T-cell (primary cell): ENCODE measurements at regions not wholly inside any gene's neighbourhood (a gene's known extent, or its start where the extent isn't known, plus 50 kb on each side); places are given as distances from the start of the nearest gene placed in this dataset.

Source experiments
- ATAC-seq, 4 experiments: fragments of 200-7000 bp in 3 of 4; fragments of 150-1000 bp in 1 of 4; cut with Tn5 transposase; replicated peaks in 1 of 4; 1 replicate in 3 of 4; 2 replicates in 1 of 4; pipeline ENCODE4 v1.10.0; 2021; ENCODE audit warnings: moderate library complexity in 3 of 4, mild to moderate bottlenecking in 2 of 4, moderate number of reproducible peaks in 1 of 4
- CTCF ChIA-PET, 2 donors: fragments of 300-600 bp; sonication (Branson Sonifier 250); formaldehyde crosslinking; loops; one replicate each; lab custom pipeline; 2022; ENCODE audit warnings: antibody characterized with exemption in 2 of 2; lab: Charles Lee
- POLR2A ChIA-PET, 2 donors: fragments of 300-600 bp; sonication (Branson Sonifier 250); formaldehyde crosslinking; loops; one replicate each; lab custom pipeline; 2022; ENCODE audit warnings: antibody characterized with exemption in 2 of 2; lab: Charles Lee
- DNase-seq, 35 experiments: peaks; one replicate each; pipeline versions ENCODE4 v3.0.0 to v3.0.0-alpha.2; 2013 to 2023
- H3K27ac ChIP-seq: one replicate; pipeline ENCODE4 v1.5.1; 2013; ENCODE audit warnings: low read length
- H3K27me3 ChIP-seq, 2 experiments: replicated peaks in 1 of 2; 1 replicate in 1 of 2; 2 replicates in 1 of 2; pipeline versions ENCODE4 v1.6.1 to v1.7.0; 2013; ENCODE audit warnings: low read length in 1 of 2, mixed read lengths in 1 of 2; ENCODE audit not compliant: control insufficient read depth in 2 of 2, insufficient read depth in 2 of 2; ENCODE audit errors: extremely low read depth in 1 of 2
- H3K36me3 ChIP-seq, 2 donors: 1 replicate in 1 of 2; 2 replicates in 1 of 2; pipeline versions ENCODE4 v1.6.1 to v1.7.0; 2013; ENCODE audit warnings: low read length in 1 of 2; ENCODE audit not compliant: control insufficient read depth in 2 of 2, insufficient read depth in 1 of 2; ENCODE audit errors: extremely low read depth in 1 of 2
- H3K4me1 ChIP-seq, 2 experiments: 1 replicate in 1 of 2; 2 replicates in 1 of 2; pipeline versions ENCODE4 v1.6.1 to v1.7.0; 2013; ENCODE audit warnings: low read length in 2 of 2, mixed read lengths in 1 of 2; ENCODE audit not compliant: insufficient read depth in 2 of 2, control insufficient read depth in 1 of 2; ENCODE audit errors: extremely low read depth in 1 of 2
- H3K4me3 ChIP-seq, 2 donors: 1 replicate in 1 of 2; 2 replicates in 1 of 2; pipeline versions ENCODE4 v1.5.1 to v1.7.0; 2013; ENCODE audit warnings: mild to moderate bottlenecking in 2 of 2, low read length in 1 of 2, moderate library complexity in 1 of 2; ENCODE audit not compliant: control insufficient read depth in 1 of 2; ENCODE audit errors: extremely low read depth in 1 of 2
- H3K9me3 ChIP-seq: 2 replicates; pipeline ENCODE4 v1.7.0; 2013
- H3K27ac Mint-ChIP-seq, 2 donors: one replicate each; pipeline ENCODE4 v1.8.0; 2020 to 2021; ENCODE audit warnings: mild to moderate bottlenecking in 2 of 2, mixed read lengths in 2 of 2
- H3K27me3 Mint-ChIP-seq, 2 donors: one replicate each; pipeline ENCODE4 v1.8.0; 2021 to 2022; ENCODE audit warnings: mixed read lengths in 2 of 2
- H3K36me3 Mint-ChIP-seq: one replicate; pipeline ENCODE4 v1.8.0; 2021; ENCODE audit warnings: mixed read lengths
- H3K4me1 Mint-ChIP-seq, 3 donors: one replicate each; pipeline ENCODE4 v1.8.0; 2020 to 2022; ENCODE audit warnings: mixed read lengths in 3 of 3, mild to moderate bottlenecking in 1 of 3
- H3K4me3 Mint-ChIP-seq, 3 donors: one replicate each; pipeline ENCODE4 v1.8.0; 2020 to 2022; ENCODE audit warnings: mild to moderate bottlenecking in 3 of 3, mixed read lengths in 3 of 3, moderate library complexity in 3 of 3
- H3K9me3 Mint-ChIP-seq, 3 donors: one replicate each; pipeline ENCODE4 v1.8.0; 2020 to 2022; ENCODE audit warnings: mixed read lengths in 3 of 3
- WGBS: methylation state at CpG from one replicate; pipeline ENCODE4 v1.1.5; 2013; ENCODE audit warnings: missing lambda C conversion rate; ENCODE audit not compliant: insufficient coverage; 5-methylcytosine and 5-hydroxymethylcytosine counted together

DNA sequence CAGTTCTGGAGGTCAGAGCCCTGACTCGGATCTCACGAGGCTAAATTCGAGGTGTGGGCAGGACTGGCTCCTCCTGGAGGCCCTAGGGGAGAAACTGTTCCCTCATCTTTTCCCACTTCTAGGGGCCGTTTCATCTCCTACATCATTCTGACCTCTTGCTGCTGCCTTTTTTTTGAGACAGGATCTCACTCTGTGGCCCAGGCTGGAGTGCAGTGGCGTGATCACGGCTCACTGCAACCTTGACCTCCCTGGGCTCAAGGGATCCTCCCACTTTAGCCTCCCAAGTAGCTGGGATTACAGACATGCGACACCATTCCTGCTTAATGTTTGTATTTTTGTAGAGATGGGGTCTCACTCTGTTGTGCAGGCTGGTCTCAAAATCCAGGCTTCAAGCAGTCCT is 244.1 kb upstream of the GSE1 start:
- Histone ChIP-seq H3K27ac (no peak overlapping the region), H3K9me3 (no peaks in the 10 kb centered on the region), H3K36me3 (no peaks in the 10 kb centered on the region), H3K4me3 (no peak overlapping the region), H3K27me3 (peaks cover 0 to 24% of the 10 kb centered on the region in 2 experiments), H3K4me1 (no peaks in the 10 kb centered on the region)
- WGBS = 72% methylated on average over 6 of the region's 7 CpGs
- no peak for DNase-seq
- no peaks in the 10 kb centered on the region for H3K36me3 Mint-ChIP-seq
- ChIA-PET POLR2A (no interaction called here), CTCF (interaction anchor here in 1 of 2 donors (0.5 kb wide), 1 partner anchor 40 kb away, joined by 3 read pairs; no protein-coding TSS in a partner anchor)
- H3K9me3 Mint-ChIP-seq = no peaks in the 10 kb centered on the region
- H3K4me1 Mint-ChIP-seq = no peaks in the 10 kb centered on the region
- ATAC-seq = no peak
- peaks cover 0 to 5% of the 10 kb centered on the region in 2 donors for H3K27me3 Mint-ChIP-seq
- H3K4me3 Mint-ChIP-seq = no peak overlapping the region
- no peak overlapping the region for H3K27ac Mint-ChIP-seq

DNA sequence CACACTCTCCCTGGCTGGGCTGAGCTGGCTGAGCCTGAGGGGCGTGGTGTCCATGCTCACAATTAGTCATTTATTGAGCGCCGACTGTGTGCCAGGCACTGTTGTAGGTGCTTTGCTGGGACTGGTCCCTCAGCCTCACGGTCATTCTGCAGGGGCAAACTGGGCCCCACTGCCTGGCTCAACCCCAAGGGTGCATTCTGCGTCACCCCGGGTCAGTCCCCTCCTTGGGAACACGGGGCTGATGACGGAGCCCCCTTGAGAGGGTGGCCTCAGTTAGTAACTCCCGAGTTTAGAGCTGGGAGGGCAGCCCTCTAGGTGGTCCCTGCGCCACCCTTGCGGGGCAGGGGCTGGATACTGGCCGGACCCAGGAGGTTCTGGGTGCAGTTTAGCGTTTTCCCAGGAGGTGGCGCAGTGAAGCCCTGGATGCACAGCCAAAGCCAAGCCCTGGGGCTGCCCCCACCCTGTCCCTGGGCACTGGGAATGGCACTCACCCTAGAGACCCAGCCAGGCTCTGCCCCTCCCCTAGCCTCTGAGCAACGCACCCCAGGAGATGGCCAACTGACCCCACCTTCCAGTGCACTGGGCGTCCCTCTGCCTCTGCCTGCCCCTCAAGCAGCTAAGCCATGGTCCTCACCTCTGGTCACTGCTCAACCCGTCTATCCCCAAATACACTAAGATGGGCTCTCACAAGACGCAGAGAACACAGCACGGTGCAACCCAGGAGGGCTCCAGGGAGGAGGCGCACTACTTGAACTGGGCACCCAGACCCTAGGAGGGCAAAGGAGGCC is 243.2 kb upstream of the GSE1 start:
- Histone ChIP-seq H3K9me3 (no peaks in the 10 kb centered on the region), H3K27me3 (peaks cover 0 to 21% of the 10 kb centered on the region in 2 experiments), H3K4me1 (no peaks in the 10 kb centered on the region), H3K27ac (no peak overlapping the region), H3K36me3 (no peaks in the 10 kb centered on the region), H3K4me3 (no peak overlapping the region)
- ChIA-PET POLR2A (no interaction called here), CTCF (interaction anchor here in 1 of 2 donors (0.5 kb wide), 1 partner anchor 41 kb away, joined by 3 read pairs; no protein-coding TSS in a partner anchor)
- 62% methylated on average over 19 of the region's 20 CpGs for WGBS
- H3K27me3 Mint-ChIP-seq = peaks cover 0 to 5% of the 10 kb centered on the region in 2 donors
- no peak overlapping the region for H3K27ac Mint-ChIP-seq
- no peaks in the 10 kb centered on the region for H3K4me1 Mint-ChIP-seq
- H3K4me3 Mint-ChIP-seq = no peak overlapping the region
- ATAC-seq (peak in 1 of 4 experiments; percentile 45), DNase-seq (peak in 29 of 35 experiments; percentile 4 to 57 (median 30))
- H3K9me3 Mint-ChIP-seq = no peaks in the 10 kb centered on the region
- H3K36me3 Mint-ChIP-seq = no peaks in the 10 kb centered on the region

DNA sequence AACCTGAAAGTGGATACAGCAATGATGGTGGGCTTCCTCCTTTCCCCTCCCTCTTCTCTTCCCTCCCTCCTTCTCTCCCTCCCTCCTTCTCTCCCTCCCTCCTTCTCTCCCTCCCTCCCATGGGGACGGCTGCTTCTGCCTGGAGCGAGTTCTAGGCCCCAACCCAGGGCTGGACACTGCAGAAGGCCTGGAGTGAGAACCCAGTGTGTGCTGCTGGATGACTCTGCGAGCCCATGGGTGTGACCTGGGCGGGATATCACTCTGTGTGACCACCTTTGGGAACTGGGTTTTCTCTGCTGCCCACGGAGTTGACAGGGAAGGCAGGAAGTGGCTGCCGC is 242.6 kb upstream of the GSE1 start:
- peaks cover 0 to 5% of the 10 kb centered on the region in 2 donors for H3K27me3 Mint-ChIP-seq
- peaks cover 0 to 21% of the 10 kb centered on the region in 2 experiments for H3K27me3 ChIP-seq
- 68% methylated on average over 6 of the region's 6 CpGs for WGBS
- CTCF ChIA-PET = no interaction called here
- H3K27ac ChIP-seq = no peak overlapping the region
- DNase-seq (no peak), ATAC-seq (no peak)
- H3K36me3 ChIP-seq = no peaks in the 10 kb centered on the region
- no peaks in the 10 kb centered on the region for H3K9me3 ChIP-seq
- no peak overlapping the region for H3K27ac Mint-ChIP-seq
- no peaks in the 10 kb centered on the region for H3K9me3 Mint-ChIP-seq
- H3K36me3 Mint-ChIP-seq = no peaks in the 10 kb centered on the region
- no peaks in the 10 kb centered on the region for H3K4me1 Mint-ChIP-seq
- H3K4me3 Mint-ChIP-seq = no peak overlapping the region
- H3K4me3 ChIP-seq = no peak overlapping the region
- POLR2A ChIA-PET = no interaction called here
- H3K4me1 ChIP-seq = no peaks in the 10 kb centered on the region

DNA sequence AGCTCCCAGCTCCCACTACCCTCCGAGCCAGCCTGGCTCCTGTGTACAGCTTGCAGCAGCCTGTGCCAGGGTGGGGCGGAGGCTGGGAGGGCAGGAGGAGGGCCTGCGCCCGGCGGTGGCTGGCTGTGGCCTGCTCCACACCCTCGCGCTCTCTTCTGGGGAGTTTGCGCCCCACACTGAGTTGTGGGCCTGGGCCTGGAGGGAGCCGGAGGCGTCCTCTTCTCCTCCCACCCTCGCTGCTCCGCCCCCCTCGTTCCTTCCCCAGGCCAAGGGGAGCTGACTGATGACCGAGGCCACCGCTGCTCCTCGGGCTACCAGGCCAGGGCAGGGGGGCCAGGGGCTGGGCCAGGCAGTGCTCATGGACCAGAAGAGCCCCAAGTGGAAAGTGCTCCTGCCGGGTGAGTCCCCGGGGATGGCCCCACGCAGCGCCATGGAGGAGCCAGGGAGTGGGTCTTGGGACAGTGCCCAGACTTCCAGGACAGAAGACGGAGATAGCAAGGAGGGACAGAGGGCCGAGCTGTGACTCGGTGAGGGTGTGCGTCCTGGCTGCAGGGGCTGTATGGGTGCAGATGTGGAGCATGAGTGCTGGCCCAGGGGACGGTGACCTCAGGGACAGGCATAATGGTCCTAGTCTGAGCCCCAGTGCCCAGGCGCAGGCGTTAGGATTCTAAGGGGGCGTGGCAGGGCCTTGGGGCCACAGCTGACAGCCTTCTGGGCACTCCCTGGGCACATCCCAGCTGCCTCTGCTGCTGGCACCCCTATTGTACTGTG is 242.1 kb upstream of the GSE1 start:
- no peak overlapping the region for H3K4me3 Mint-ChIP-seq
- Histone ChIP-seq H3K27me3 (peaks cover 0 to 21% of the 10 kb centered on the region in 2 experiments), H3K4me1 (no peaks in the 10 kb centered on the region), H3K27ac (no peak overlapping the region), H3K36me3 (no peaks in the 10 kb centered on the region), H3K9me3 (no peaks in the 10 kb centered on the region), H3K4me3 (no peak overlapping the region)
- H3K27ac Mint-ChIP-seq = no peak overlapping the region
- DNase-seq = no peak
- CTCF ChIA-PET = interaction anchor here in 1 of 2 donors (0.7 kb wide), 1 partner anchor 78 kb away, joined by 3 read pairs; no protein-coding TSS in a partner anchor
- peaks cover 0 to 5% of the 10 kb centered on the region in 2 donors for H3K27me3 Mint-ChIP-seq
- 81% methylated on average over 22 of the region's 28 CpGs for WGBS
- no peaks in the 10 kb centered on the region for H3K36me3 Mint-ChIP-seq
- no peak for ATAC-seq
- H3K9me3 Mint-ChIP-seq = no peaks in the 10 kb centered on the region
- no peaks in the 10 kb centered on the region for H3K4me1 Mint-ChIP-seq
- POLR2A ChIA-PET = interaction anchor here in 1 of 2 donors (0.6 kb wide), 1 partner anchor 26 kb away, joined by 3 read pairs; no protein-coding TSS in a partner anchor

DNA sequence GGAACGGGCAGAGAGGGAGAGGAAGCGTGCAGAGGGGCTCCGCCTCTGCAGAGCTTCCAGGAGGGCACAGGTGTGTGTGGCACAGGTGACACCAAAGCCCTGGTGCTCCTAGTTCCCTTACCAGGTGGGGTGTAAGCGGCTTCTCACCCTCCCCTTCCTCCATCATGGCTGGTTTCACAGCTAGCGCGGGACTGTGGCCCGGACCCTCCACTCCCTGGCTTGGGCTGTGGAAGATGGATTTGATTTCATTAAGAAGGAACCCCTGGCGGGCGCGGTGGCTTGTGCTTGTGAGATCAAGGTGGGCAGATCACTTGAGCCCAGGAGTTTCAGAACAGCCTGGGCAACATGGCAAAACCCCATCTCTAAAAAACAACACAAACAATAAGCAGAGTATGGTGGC is 241.2 kb upstream of the GSE1 start:
- Histone ChIP-seq H3K9me3 (no peaks in the 10 kb centered on the region), H3K4me1 (no peaks in the 10 kb centered on the region), H3K4me3 (no peak overlapping the region), H3K27me3 (peaks cover 0 to 22% of the 10 kb centered on the region in 2 experiments), H3K36me3 (no peaks in the 10 kb centered on the region), H3K27ac (no peak overlapping the region)
- Mint-ChIP-seq H3K9me3 (no peaks in the 10 kb centered on the region), H3K27me3 (peaks cover 0 to 5% of the 10 kb centered on the region in 2 donors), H3K4me3 (no peak overlapping the region), H3K27ac (no peak overlapping the region), H3K36me3 (no peaks in the 10 kb centered on the region), H3K4me1 (no peaks in the 10 kb centered on the region)
- ChIA-PET CTCF (interaction anchor here in 1 of 2 donors (0.7 kb wide), 1 partner anchor 1932 kb away, joined by 10 read pairs; no protein-coding TSS in a partner anchor), POLR2A (no interaction called here)
- no peak for DNase-seq
- ATAC-seq = no peak
- no CpG with 5 or more reads among the region's 10 CpGs for WGBS

DNA sequence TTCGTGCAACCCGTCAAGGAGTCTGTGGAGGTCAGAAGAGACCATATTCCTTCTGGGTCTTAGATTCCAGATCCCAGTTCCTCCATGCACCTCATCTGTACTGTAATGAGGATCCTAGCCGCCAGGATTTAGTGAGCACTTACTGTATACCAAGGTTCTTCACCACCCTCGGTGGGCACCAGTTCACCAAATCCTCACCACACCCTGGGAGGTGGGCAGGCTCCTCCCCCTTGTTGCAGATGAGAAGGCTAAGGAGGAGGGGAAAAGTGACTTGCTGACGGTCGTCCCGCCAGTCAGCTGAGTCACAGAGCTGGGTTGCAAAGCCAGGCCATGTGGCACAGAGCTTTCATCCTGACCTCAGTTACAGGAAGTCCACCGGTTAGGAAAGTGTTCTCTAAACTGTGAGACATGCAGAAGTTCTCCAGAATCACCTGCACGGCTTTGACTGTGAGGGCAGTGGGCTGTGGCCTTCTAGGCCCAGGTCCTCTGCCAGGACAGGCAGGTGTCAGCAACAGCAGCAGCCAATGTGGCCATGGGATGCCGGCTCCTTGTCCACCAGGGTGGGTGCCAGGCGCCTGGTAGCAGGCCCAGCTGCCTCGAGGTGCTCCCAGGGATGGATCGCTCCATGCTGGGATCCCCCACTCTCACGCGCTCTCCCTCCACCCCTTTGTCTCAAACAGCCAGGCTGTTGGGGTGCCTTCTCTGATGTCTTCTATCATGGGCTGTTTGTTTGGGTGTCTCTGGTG is 240.3 kb upstream of the GSE1 start:
- no peak overlapping the region for H3K4me3 ChIP-seq
- H3K27me3 ChIP-seq = peaks cover 0 to 30% of the 10 kb centered on the region in 2 experiments
- no peak overlapping the region for H3K27ac ChIP-seq
- H3K4me3 Mint-ChIP-seq = no peak overlapping the region
- no peaks in the 10 kb centered on the region for H3K4me1 Mint-ChIP-seq
- H3K4me1 ChIP-seq = no peaks in the 10 kb centered on the region
- no peak overlapping the region for H3K27ac Mint-ChIP-seq
- ATAC-seq (peak in 2 of 4 experiments; percentile 40 to 53), DNase-seq (peak in 2 of 35 experiments; percentile 4 to 11)
- H3K9me3 Mint-ChIP-seq = no peaks in the 10 kb centered on the region
- ChIA-PET CTCF (no interaction called here), POLR2A (no interaction called here)
- no peaks in the 10 kb centered on the region for H3K9me3 ChIP-seq
- WGBS = 37% methylated on average over 6 of the region's 15 CpGs
- H3K27me3 Mint-ChIP-seq = peaks cover 0 to 6% of the 10 kb centered on the region in 2 donors
- H3K36me3 ChIP-seq = no peaks in the 10 kb centered on the region
- no peaks in the 10 kb centered on the region for H3K36me3 Mint-ChIP-seq
